ENCODE measurements at regions not wholly inside any gene's neighbourhood (a gene's known extent, or its start where the extent isn't known, plus 50 kb on each side); places are given as distances from the start of the nearest gene placed in this dataset.
"Not testable (repeated sequence)": the region's sequence is repeated elsewhere in the genome, so short reads cannot be mapped to it uniquely, and the experiment has no call there.

- DNase-seq = no peak
Measured at GRCh38 chr2:22952656-22953225, 432.2 kb upstream of the KLHL29 start.

GRCh38 chr2:22957446-22957845, 427.5 kb upstream of the KLHL29 start:
- DNase-seq = no peak

GRCh38 chr2:22958308-22958707, 426.7 kb upstream of the KLHL29 start:
- DNase-seq = no peak

- DNase-seq = no peak
Measured at GRCh38 chr2:22967756-22968155, 417.2 kb upstream of the KLHL29 start.

GRCh38 chr2:22970284-22970975, 414.5 kb upstream of the KLHL29 start:
- DNase-seq = no peak

GRCh38 chr2:22970991-22971390, 414.0 kb upstream of the KLHL29 start:
- no peak for DNase-seq

- DNase-seq = no peak
Measured at GRCh38 chr2:22981785-22982184, 403.2 kb upstream of the KLHL29 start.

- not testable (repeated sequence) for DNase-seq
Measured at GRCh38 chr2:22984152-22984551, 400.8 kb upstream of the KLHL29 start.

GRCh38 chr2:22990246-22990645, 394.7 kb upstream of the KLHL29 start:
- no peak for DNase-seq

GRCh38 chr2:22991844-22992243, 393.1 kb upstream of the KLHL29 start:
- DNase-seq = no peak

GRCh38 chr2:22992441-22992840, 392.5 kb upstream of the KLHL29 start:
- no peak for DNase-seq

- no peak for DNase-seq
Measured at GRCh38 chr2:22993250-22993649, 391.7 kb upstream of the KLHL29 start.

- DNase-seq = no peak
Measured at GRCh38 chr2:22995576-22995975, 389.4 kb upstream of the KLHL29 start.

- no peak for DNase-seq
Measured at GRCh38 chr2:22996911-22997310, 388.1 kb upstream of the KLHL29 start.

GRCh38 chr2:22998359-22998758, 386.6 kb upstream of the KLHL29 start:
- DNase-seq = no peak

- DNase-seq = no peak
Measured at GRCh38 chr2:22999951-23000350, 385.0 kb upstream of the KLHL29 start.

- DNase-seq = no peak
Measured at GRCh38 chr2:23002234-23002633, 382.7 kb upstream of the KLHL29 start.

- no peak for DNase-seq
Measured at GRCh38 chr2:23005469-23005868, 379.5 kb upstream of the KLHL29 start.

GRCh38 chr2:23007631-23008235, 377.2 kb upstream of the KLHL29 start:
- DNase-seq = no peak

GRCh38 chr2:23008440-23008839, 376.5 kb upstream of the KLHL29 start:
- DNase-seq = no peak

GRCh38 chr2:23008951-23009350, 376.0 kb upstream of the KLHL29 start:
- DNase-seq = no peak

GRCh38 chr2:23009545-23010149, 375.3 kb upstream of the KLHL29 start:
- no peak for DNase-seq

- no peak for DNase-seq
Measured at GRCh38 chr2:23012499-23012898, 372.5 kb upstream of the KLHL29 start.

- no peak for DNase-seq
Measured at GRCh38 chr2:23015651-23016200, 369.3 kb upstream of the KLHL29 start.
